COLO668 (cell line): ENCODE measurements at regions not wholly inside any gene's neighbourhood (a gene's known extent, or its start where the extent isn't known, plus 50 kb on each side); places are given as distances from the start of the nearest gene placed in this dataset.
"Not testable (repeated sequence)": the region's sequence is repeated elsewhere in the genome, so short reads cannot be mapped to it uniquely, and the experiment has no call there.

Source experiments
- DNase-seq: peaks from one replicate; lab custom pipeline; 2025; ENCODE audit not compliant: unreplicated experiment; lab: John Stamatoyannopoulos, UW

DNA sequence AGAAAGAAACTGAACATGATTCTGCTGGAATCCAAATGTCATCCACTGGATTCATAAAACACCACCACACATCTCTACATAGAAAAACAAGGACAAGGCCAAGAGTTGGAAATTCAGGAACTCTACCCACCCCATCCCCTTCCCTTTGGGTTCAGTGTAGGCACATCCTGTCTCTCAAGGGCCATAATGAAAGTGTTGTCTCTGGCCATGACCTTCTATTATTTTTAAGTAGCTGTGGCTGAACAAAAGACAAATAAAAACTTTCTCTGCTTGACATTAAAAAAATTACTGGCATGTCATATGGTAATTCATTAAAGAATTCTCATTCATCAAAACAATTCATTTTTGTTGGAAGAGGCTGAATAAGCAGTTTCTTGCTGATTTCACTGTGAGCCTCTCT, 54.9 kb upstream of the ZBTB18 start:
- no peak for DNase-seq

DNA sequence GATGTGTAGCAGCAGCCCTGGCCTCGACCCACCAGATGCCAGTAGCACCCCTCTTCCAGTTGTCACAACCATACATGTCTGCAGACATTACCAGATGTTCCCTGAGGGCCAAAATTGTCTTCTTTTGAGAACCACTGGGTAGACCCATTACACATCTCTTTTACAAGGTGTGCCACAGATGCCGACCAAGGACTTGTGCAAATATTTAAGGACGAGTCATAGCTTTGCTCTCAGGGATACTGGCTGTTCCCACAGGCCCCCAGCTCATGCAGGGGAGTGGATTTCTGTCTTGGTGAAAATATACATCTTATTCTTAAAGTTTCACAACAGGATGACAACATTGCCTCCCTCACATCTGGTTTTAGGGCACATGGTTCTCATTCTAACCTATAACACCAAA, 59.4 kb upstream of the ZBTB18 start:
- no peak for DNase-seq

GRCh38 chr1:243984788-243985187, 66.3 kb upstream of the ZBTB18 start:
- DNase-seq, result no peak

DNA sequence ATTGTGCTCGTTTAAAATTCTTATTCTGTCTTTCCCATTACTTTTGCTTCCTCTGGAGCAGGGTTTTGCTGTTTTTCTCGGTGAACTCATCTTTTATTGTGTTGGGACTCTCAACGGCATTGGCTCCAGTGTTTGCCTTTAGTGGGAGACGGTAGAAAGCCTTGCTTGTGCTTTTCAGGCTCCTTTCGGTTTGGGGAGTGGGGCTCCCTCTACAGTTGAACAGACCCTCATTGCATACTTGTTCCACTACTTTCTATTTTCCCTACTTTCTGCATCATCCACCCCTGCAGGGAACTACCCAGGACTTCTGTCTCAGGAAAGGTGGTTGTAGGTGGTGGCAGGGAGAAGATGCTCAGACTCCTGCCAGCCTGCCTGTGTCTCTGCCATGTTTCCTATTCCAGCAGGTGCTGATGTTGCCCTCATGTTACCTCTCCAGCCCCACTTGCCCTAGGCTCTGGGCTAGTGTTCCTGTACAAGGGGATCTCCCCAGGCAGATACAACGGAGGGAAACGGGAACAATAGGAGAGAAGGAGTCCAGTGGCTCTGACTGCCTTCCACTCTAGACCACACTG, 68.5 kb upstream of the ZBTB18 start:
- DNase-seq, result no peak

- no peak for DNase-seq
These were observed 70.6 kb upstream of the ZBTB18 start for GRCh38 chr1:243980471-243980870.

DNA sequence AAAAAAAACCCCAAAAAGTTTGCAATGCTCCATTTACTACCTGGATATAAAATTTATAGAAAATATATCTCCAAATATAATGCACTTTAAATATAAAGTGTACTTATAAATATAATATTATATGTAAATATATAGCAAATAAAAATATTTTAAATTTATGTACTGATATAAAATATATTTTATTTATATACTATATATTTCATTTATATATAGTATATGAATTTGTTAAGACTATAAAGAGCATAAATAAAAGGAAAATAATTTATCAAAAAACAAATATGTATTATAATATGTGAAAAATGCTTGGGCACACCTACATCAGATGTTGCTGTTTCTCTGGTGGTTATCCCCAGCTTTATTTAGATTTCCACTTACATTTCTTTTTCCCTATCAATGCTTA, 71.0 kb upstream of the ZBTB18 start:
- DNase-seq, result no peak

- no peak for DNase-seq
These were observed 71.7 kb upstream of the ZBTB18 start for GRCh38 chr1:243979396-243979795.

- DNase-seq, result no peak
These were observed 74.0 kb upstream of the ZBTB18 start for GRCh38 chr1:243977094-243977493.

GRCh38 chr1:243974451-243975292, 76.4 kb upstream of the ZBTB18 start:
- no peak for DNase-seq

GRCh38 chr1:243973169-243973568, 77.9 kb upstream of the ZBTB18 start:
- no peak for DNase-seq

DNA sequence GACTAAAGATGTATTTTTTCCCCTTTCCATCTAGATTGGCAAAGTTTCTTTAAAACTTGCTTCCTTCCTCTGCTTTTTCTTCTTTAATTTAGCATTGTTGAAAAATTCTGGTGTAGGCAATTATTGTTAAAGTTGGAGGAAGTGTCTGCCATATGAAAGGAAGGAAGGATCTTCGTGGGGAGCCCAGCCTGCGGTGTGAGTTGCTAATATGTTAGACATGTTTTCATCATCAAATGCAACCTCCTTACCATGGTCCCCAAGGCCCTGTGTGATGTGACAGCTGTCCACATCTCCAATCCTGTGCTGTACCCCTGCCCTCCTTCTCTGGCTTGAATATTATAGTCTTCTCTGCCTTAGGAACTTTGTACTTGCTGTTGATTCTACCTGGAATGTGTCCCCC, 81.0 kb upstream of the ZBTB18 start:
- no peak for DNase-seq

DNA sequence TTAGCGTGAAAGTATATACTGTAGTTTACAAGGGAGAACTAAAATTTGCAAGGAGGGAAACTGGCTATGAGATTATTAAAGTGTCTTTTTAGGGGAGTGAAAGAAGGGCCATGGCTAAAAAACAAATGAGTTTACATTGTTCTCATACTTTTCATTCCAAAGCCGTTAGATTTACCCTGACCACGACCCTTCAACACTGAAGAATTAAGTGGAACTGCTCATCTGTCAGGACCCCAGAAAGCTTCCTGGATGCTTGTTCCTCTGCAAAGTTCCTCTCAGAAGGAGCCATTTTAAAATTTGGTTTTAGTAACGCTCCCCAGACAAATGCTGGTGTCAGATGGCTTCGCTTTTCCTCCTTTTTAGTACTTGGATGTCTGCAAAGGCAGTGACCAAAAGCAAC, 82.7 kb upstream of the ZBTB18 start:
- no peak for DNase-seq

GRCh38 chr1:243964915-243965314, 86.2 kb upstream of the ZBTB18 start:
- no peak for DNase-seq

- DNase-seq, result no peak
These were observed 87.5 kb upstream of the ZBTB18 start for GRCh38 chr1:243963571-243963970.

- no peak for DNase-seq
These were observed 88.5 kb upstream of the ZBTB18 start for GRCh38 chr1:243962541-243962940.

- no peak for DNase-seq
These were observed 91.1 kb upstream of the ZBTB18 start for GRCh38 chr1:243959998-243960397.

GRCh38 chr1:243957141-243957540, 93.9 kb upstream of the ZBTB18 start:
- no peak for DNase-seq

DNA sequence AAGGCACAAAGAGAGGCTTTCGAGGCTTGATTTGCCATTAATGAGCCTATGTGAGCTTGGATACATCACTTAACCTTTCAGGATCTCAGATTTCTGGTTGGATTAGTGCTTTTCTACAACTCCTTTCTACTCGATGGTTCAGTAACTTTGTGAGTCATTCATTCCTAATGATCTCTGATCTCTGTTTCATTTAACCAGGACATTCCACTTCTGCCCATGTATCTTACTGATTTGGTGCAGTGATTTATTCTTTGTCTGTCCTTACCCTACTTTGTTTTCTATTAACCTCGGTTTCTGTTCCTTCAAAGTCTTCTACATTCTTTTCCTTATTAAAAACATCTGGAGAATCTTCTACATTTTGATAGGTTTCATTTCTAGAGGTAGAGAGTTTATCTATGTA, 94.6 kb upstream of the ZBTB18 start:
- no peak for DNase-seq

DNA sequence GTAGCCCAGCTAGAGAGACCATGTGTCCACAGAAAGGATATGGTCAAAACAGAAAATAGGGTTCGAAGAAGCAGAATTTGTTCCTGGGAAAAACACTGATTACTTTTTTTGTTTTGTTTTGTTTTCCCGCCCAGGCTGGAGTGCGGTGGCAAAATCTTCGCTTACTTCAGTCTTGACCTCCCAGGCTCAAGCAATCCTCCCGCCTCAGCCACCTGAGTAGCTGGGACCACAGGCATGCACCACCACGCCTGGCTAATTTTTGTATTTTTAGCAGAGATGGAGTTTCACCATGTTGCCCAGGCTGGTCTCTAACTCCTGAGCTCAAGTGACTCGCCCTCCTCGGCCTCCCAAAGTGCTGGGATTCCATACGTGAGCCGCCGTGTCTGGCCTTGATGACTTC, 99.9 kb upstream of the ZBTB18 start:
- not testable (repeated sequence) for DNase-seq

GRCh38 chr1:243950166-243950565, 100.1 kb upstream of the AKT3 start:
- no peak for DNase-seq

- no peak for DNase-seq
These were observed 96.9 kb upstream of the AKT3 start for GRCh38 chr1:243946946-243947345.

DNA sequence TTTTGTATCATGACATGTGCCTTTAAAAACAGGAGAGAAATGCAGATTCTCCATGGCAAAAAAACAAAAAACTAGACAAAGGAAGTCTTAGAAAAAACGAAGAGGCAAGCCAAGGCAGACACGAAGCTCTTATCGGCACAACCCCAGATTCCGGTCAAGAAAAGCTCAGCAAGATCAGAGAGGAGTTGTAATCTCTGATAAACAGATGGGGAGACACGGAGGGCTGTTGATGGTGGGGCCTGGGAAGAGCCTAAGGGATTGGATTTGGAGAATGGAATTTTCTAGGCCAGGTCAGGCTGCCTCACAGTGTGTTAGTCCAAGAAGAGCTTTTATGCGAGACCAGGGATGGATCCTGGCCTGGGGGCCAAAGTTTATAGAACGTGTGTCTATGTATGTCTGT, 96.2 kb upstream of the AKT3 start:
- DNase-seq, result no peak

DNA sequence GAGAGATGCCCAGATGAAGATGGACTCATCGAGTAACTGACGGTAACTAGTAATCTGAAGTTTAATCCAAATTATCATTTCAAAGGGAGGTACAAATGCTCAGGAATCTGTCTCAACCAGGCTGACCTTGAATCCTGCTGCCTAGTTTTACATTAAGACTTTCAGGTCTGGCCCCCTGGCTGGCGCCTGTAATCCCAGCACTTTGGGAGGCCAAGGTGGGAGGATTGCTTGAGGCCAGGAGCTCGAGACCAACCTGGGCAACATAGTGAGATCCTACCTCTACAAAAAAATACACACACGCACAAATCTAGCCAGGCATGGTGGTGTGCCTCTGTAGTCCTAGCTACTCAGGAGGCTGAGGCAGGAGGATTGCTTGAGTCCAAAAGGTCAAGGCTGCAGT, 95.7 kb upstream of the AKT3 start:
- no peak for DNase-seq
